ENCODE measurements at regions not wholly inside any gene's neighbourhood (a gene's known extent, or its start where the extent isn't known, plus 50 kb on each side); places are given as distances from the start of the nearest gene placed in this dataset.
"Not testable (repeated sequence)": the region's sequence is repeated elsewhere in the genome, so short reads cannot be mapped to it uniquely, and the experiment has no call there.

GRCh38 chr15:81807186-81807585, 238.6 kb downstream of the MEX3B start:
- H3K9me3 Mint-ChIP-seq: no peaks in the 10 kb centered on the region
- no peak overlapping the region for H3K27ac Mint-ChIP-seq
- DNase-seq: no peak
- H3K36me3 Mint-ChIP-seq: no peaks in the 10 kb centered on the region
- no peaks in the 10 kb centered on the region for H3K4me1 Mint-ChIP-seq
- POLR2A ChIA-PET: no interaction called here
- ATAC-seq (ENCODE audit: low read depth): no peak
- no peak overlapping the region for H3K4me3 Mint-ChIP-seq
- H3K27me3 Mint-ChIP-seq: no peaks in the 10 kb centered on the region

DNA sequence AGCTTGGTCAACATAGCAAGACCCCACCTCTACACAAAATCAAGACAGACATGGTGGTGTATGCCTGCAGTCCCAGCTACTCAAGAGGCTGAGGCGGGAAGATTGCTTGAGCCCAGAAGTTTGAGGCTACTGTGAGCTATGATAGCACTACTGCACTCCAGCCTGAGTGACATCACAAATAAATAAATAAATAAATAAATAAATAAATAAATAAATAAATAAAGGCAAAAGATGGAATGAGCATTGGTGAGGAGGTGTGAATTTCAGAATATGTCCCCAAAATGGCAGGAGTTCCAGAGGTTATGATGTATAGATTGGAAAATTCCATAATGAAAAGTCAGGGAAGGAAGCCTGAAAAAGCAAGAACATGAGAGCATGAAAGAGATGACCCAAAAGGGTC, 249.9 kb downstream of the MEX3B start:
- Mint-ChIP-seq H3K27me3 (peaks cover 3% of the 10 kb centered on the region), H3K4me1 (no peaks in the 10 kb centered on the region), H3K9me3 (no peaks in the 10 kb centered on the region), H3K4me3 (no peak overlapping the region), H3K36me3 (no peaks in the 10 kb centered on the region), H3K27ac (no peak overlapping the region)
- DNase-seq (no peak), ATAC-seq (ENCODE audit: low read depth) (no peak)
- POLR2A ChIA-PET: no interaction called here

DNA sequence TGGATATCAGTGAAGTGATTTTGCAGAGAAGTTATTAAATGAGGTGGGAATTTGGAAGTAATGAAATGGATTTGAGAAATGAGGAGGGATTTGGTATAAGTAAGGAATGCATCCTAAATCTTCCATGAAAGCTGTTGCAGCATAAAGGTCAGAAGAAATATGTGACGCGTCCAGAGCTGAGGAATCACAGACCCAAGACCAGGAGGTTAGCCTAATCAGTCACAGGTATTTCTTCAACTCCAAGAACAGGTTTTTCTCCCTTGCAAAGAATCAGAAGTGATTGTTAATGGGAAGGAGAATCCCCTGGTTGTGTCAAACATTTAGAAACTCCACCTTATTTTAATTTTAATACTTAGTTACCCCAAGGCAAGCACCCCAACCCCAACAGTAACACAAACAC, 253.2 kb downstream of the MEX3B start:
- DNase-seq: no peak
- POLR2A ChIA-PET: no interaction called here
- no peaks in the 10 kb centered on the region for H3K9me3 Mint-ChIP-seq
- H3K36me3 Mint-ChIP-seq: no peaks in the 10 kb centered on the region
- no peak overlapping the region for H3K4me3 Mint-ChIP-seq
- H3K27ac Mint-ChIP-seq: no peak overlapping the region
- ATAC-seq (ENCODE audit: low read depth): no peak
- no peaks in the 10 kb centered on the region for H3K4me1 Mint-ChIP-seq
- H3K27me3 Mint-ChIP-seq: peaks cover 6% of the 10 kb centered on the region

- H3K4me1 Mint-ChIP-seq; DNase-seq; ATAC-seq (ENCODE audit: low read depth); POLR2A ChIA-PET; H3K4me3 Mint-ChIP-seq; H3K27ac Mint-ChIP-seq; H3K9me3 Mint-ChIP-seq; H3K27me3 Mint-ChIP-seq; H3K36me3 Mint-ChIP-seq: not testable (repeated sequence)
These were observed 254.5 kb downstream of the MEX3B start for GRCh38 chr15:81791322-81791721.

DNA sequence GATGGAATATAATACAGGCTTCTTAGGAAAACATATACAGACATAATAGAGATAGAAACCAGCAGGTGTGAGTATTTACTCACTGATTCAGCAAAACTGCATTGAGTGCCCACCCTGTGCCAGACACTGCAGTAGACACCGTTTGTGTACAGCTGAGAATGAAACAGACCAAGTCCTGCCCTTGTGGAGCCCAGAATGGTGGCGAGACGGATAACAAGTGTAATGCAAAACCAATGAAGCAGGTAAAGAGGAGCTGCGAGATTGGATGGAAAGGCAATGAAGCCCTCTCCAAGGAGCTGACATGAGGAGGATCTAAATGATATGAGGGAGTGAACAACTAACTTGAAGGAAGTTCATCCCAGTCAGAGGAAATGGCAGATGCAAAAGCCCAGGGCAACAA, 256.4 kb downstream of the MEX3B start:
- ATAC-seq (ENCODE audit: low read depth) (no peak), DNase-seq (no peak)
- no peaks in the 10 kb centered on the region for H3K9me3 Mint-ChIP-seq
- peaks cover 3% of the 10 kb centered on the region for H3K27me3 Mint-ChIP-seq
- H3K4me3 Mint-ChIP-seq: no peak overlapping the region
- no peaks in the 10 kb centered on the region for H3K36me3 Mint-ChIP-seq
- no peak overlapping the region for H3K27ac Mint-ChIP-seq
- no peaks in the 10 kb centered on the region for H3K4me1 Mint-ChIP-seq
- POLR2A ChIA-PET: no interaction called here

DNA sequence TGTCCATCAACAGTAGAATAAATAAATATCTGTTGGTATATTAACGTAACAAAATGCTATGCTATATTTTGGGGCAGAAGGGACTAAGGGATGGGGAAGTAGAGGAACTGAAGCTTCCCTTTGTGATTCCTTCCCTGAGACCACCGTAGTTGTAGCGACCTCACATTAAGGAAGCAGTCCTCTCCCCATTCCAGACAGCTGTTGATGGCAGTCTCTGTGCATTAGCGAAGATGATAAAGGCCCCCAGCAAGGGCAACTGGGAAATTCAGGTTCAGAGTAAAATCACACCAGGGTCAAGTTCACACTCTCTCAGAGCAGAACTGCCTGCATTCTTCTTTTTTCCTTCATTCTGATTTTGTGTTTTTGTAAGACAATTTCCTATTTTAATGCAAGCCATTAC, 259.0 kb downstream of the MEX3B start:
- Mint-ChIP-seq H3K27me3 (peaks cover 3% of the 10 kb centered on the region), H3K4me1 (no peaks in the 10 kb centered on the region), H3K36me3 (no peaks in the 10 kb centered on the region), H3K9me3 (no peaks in the 10 kb centered on the region), H3K4me3 (no peak overlapping the region), H3K27ac (no peak overlapping the region)
- ATAC-seq (ENCODE audit: low read depth) (no peak), DNase-seq (no peak)
- POLR2A ChIA-PET: no interaction called here

DNA sequence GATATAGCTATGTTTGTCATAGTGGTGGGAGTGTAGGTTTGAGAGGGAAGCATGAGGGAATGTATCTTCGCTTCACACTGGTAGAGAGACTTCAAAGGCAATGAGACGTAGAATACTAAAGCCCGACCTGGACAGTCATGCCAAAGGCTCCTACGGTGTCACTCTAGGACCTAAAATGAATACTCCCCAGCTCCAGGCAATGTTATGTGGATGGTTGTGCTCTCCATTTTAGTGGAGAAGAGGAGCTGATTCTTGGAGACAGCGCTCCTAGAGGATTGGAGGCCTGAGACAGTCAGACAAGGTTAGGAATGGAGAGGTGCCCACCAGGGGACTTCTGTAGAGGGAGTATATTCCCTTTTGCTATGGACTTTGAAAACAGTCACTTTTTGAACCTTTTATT, 260.1 kb downstream of the MEX3B start:
- H3K27ac Mint-ChIP-seq: no peak overlapping the region
- H3K27me3 Mint-ChIP-seq: peaks cover 3% of the 10 kb centered on the region
- POLR2A ChIA-PET: interaction anchor here (1.2 kb wide), 1 partner anchor 93 kb away, joined by 4 read pairs; no protein-coding TSS in a partner anchor
- no peaks in the 10 kb centered on the region for H3K9me3 Mint-ChIP-seq
- H3K36me3 Mint-ChIP-seq: no peaks in the 10 kb centered on the region
- no peaks in the 10 kb centered on the region for H3K4me1 Mint-ChIP-seq
- ATAC-seq (ENCODE audit: low read depth): no peak
- H3K4me3 Mint-ChIP-seq: no peak overlapping the region
- no peak for DNase-seq

DNA sequence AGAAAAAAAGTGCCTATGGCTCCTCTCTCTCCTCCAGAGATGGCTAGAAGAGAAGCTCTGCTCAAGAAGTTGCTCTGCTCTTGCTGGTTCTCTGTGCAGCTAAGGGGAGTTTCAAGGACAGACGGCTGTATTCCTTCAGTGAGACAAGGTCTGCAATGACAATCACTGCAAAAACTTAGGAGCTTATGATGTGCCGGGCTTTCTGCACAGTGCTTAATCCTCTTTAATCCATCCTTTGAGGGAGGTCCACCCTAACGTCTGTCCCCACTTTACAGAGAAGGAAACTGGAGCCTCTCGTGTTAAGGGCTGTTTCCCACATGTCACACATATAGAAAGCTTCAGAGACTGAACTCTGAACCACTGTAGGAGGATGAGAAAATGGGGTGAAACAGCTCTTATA, 260.6 kb downstream of the MEX3B start:
- no peaks in the 10 kb centered on the region for H3K9me3 Mint-ChIP-seq
- DNase-seq: no peak
- H3K27me3 Mint-ChIP-seq: peaks cover 3% of the 10 kb centered on the region
- H3K4me3 Mint-ChIP-seq: no peak overlapping the region
- POLR2A ChIA-PET: interaction anchor here (1.2 kb wide), 1 partner anchor 93 kb away, joined by 4 read pairs; no protein-coding TSS in a partner anchor
- ATAC-seq (ENCODE audit: low read depth): no peak
- no peaks in the 10 kb centered on the region for H3K36me3 Mint-ChIP-seq
- H3K27ac Mint-ChIP-seq: no peak overlapping the region
- H3K4me1 Mint-ChIP-seq: no peaks in the 10 kb centered on the region

GRCh38 chr15:81784751-81785150, 261.1 kb downstream of the MEX3B start:
- DNase-seq: no peak
- ATAC-seq (ENCODE audit: low read depth): no peak
- peaks cover 3% of the 10 kb centered on the region for H3K27me3 Mint-ChIP-seq
- H3K4me3 Mint-ChIP-seq: no peak overlapping the region
- no peaks in the 10 kb centered on the region for H3K9me3 Mint-ChIP-seq
- no peaks in the 10 kb centered on the region for H3K36me3 Mint-ChIP-seq
- H3K27ac Mint-ChIP-seq: no peak overlapping the region
- H3K4me1 Mint-ChIP-seq: no peaks in the 10 kb centered on the region
- POLR2A ChIA-PET: interaction anchor here (1.2 kb wide), 1 partner anchor 94 kb away, joined by 4 read pairs; no protein-coding TSS in a partner anchor

DNA sequence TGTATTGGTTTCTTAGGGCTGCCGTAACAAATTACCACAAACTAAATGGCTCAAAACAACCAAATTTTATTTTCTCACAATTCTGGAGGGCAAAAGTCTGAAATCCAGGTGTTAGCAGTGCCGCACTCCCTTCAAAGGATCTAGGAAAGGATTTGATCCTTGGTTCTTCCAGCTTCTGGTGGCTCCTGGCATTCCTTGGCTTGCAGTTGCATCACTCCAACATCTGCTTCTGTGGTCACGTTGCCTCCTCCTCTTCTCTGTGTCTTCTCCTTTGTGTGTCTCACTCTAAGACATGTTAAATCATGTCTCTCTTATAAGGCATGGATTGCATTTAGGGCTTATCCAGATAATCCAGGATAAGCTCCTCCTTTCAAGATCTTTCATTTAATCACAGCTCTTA, 262.2 kb downstream of the MEX3B start:
- DNase-seq (no peak), ATAC-seq (ENCODE audit: low read depth) (no peak)
- H3K36me3 Mint-ChIP-seq: no peaks in the 10 kb centered on the region
- H3K27ac Mint-ChIP-seq: no peak overlapping the region
- no peak overlapping the region for H3K4me3 Mint-ChIP-seq
- peaks cover under 1% of the 10 kb centered on the region for H3K27me3 Mint-ChIP-seq
- no peaks in the 10 kb centered on the region for H3K4me1 Mint-ChIP-seq
- POLR2A ChIA-PET: no interaction called here
- H3K9me3 Mint-ChIP-seq: no peaks in the 10 kb centered on the region

GRCh38 chr15:81783076-81783475, 262.7 kb downstream of the MEX3B start:
- Mint-ChIP-seq H3K9me3 (no peaks in the 10 kb centered on the region), H3K36me3 (no peaks in the 10 kb centered on the region), H3K4me1 (no peaks in the 10 kb centered on the region), H3K4me3 (no peak overlapping the region), H3K27me3 (no peaks in the 10 kb centered on the region), H3K27ac (no peak overlapping the region)
- POLR2A ChIA-PET: no interaction called here
- no peak for ATAC-seq (ENCODE audit: low read depth)
- no peak for DNase-seq

GRCh38 chr15:81781395-81781794, 264.4 kb downstream of the MEX3B start:
- no peak overlapping the region for H3K4me3 Mint-ChIP-seq
- no peaks in the 10 kb centered on the region for H3K36me3 Mint-ChIP-seq
- H3K4me1 Mint-ChIP-seq: no peaks in the 10 kb centered on the region
- no peaks in the 10 kb centered on the region for H3K9me3 Mint-ChIP-seq
- ATAC-seq (ENCODE audit: low read depth) (no peak), DNase-seq (no peak)
- POLR2A ChIA-PET: no interaction called here
- H3K27me3 Mint-ChIP-seq: no peaks in the 10 kb centered on the region
- H3K27ac Mint-ChIP-seq: no peak overlapping the region

GRCh38 chr15:81780966-81781365, 264.9 kb downstream of the MEX3B start:
- POLR2A ChIA-PET: no interaction called here
- Mint-ChIP-seq H3K4me1 (no peaks in the 10 kb centered on the region), H3K9me3 (no peaks in the 10 kb centered on the region), H3K36me3 (no peaks in the 10 kb centered on the region), H3K4me3 (no peak overlapping the region), H3K27me3 (no peaks in the 10 kb centered on the region), H3K27ac (no peak overlapping the region)
- ATAC-seq (ENCODE audit: low read depth): no peak
- no peak for DNase-seq

- Mint-ChIP-seq H3K36me3 (no peaks in the 10 kb centered on the region), H3K4me3 (no peak overlapping the region), H3K4me1 (no peaks in the 10 kb centered on the region), H3K27me3 (peaks cover 3% of the 10 kb centered on the region), H3K27ac (no peak overlapping the region), H3K9me3 (no peaks in the 10 kb centered on the region)
- POLR2A ChIA-PET: no interaction called here
- DNase-seq (no peak), ATAC-seq (ENCODE audit: low read depth) (no peak)
These were observed 266.6 kb downstream of the MEX3B start for GRCh38 chr15:81779181-81779580.

GRCh38 chr15:81777546-81777945, 268.3 kb downstream of the MEX3B start:
- POLR2A ChIA-PET: no interaction called here
- H3K27me3 Mint-ChIP-seq: peaks cover 3% of the 10 kb centered on the region

More at GRCh38 chr15:81777546-81777945, 268.3 kb downstream of the MEX3B start:
- no peak for DNase-seq
- no peak overlapping the region for H3K27ac Mint-ChIP-seq
- H3K36me3 Mint-ChIP-seq: no peaks in the 10 kb centered on the region
- ATAC-seq (ENCODE audit: low read depth): no peak
- H3K9me3 Mint-ChIP-seq: no peaks in the 10 kb centered on the region
- H3K4me1 Mint-ChIP-seq: no peaks in the 10 kb centered on the region
- no peak overlapping the region for H3K4me3 Mint-ChIP-seq
